BE2C (cell line): ENCODE measurements at regions not wholly inside any gene's neighbourhood (a gene's known extent, or its start where the extent isn't known, plus 50 kb on each side); places are given as distances from the start of the nearest gene placed in this dataset.

Experiments
- DNase-seq: peaks from one replicate; pipeline ENCODE4 v3.0.0-alpha.2; 2020
- H3K27me3 ChIP-seq: fragments of 250-450 bp; sonication (Bioruptor Pico); 2 replicates; pipeline ENCODE4 v1.5.1; 2020; ENCODE audit warnings: mild to moderate bottlenecking
- H3K36me3 ChIP-seq: fragments of 250-450 bp; sonication (Bioruptor Pico); 2 replicates; pipeline ENCODE4 v1.5.1; 2020; ENCODE audit warnings: mild to moderate bottlenecking
- H3K4me1 ChIP-seq: fragments of 250-450 bp; sonication (Bioruptor Pico); 2 replicates; pipeline ENCODE4 v1.5.1; 2020
- H3K4me3 ChIP-seq: 2 replicates; pipeline ENCODE4 v1.5.1; 2011; ENCODE audit warnings: low read depth, low read length
- H3K9me3 ChIP-seq: fragments of 250-450 bp; sonication (Bioruptor Pico); 2 replicates; pipeline ENCODE4 v1.5.1; 2020
- CTCF ChIP-seq: IDR thresholded peaks from 2 replicates; pipeline ENCODE4 v1.5.1; 2012; ENCODE audit warnings: mild to moderate bottlenecking, low read depth, low read length

- H3K4me3 ChIP-seq, result no peak overlapping the region
- DNase-seq, result no peak
- TF ChIP-seq CTCF, result no peak
- H3K27me3 ChIP-seq, result no peaks in the 10 kb centered on the region
- peaks cover 42% of the 10 kb centered on the region for H3K36me3 ChIP-seq
- no peaks in the 10 kb centered on the region for H3K4me1 ChIP-seq
- H3K9me3 ChIP-seq, result no peaks in the 10 kb centered on the region
Observed at GRCh38 chr17:63338272-63338671, 107.8 kb downstream of the CYB561 start.

GRCh38 chr17:63341276-63341675 is 104.8 kb downstream of the CYB561 start:
- no peak overlapping the region for H3K4me3 ChIP-seq
- H3K36me3 ChIP-seq, result peaks cover 59% of the 10 kb centered on the region
- DNase-seq, result no peak
- H3K27me3 ChIP-seq, result no peaks in the 10 kb centered on the region
- TF ChIP-seq CTCF, result no peak
- no peaks in the 10 kb centered on the region for H3K9me3 ChIP-seq
- no peaks in the 10 kb centered on the region for H3K4me1 ChIP-seq

GRCh38 chr17:63344383-63344782 is 101.7 kb downstream of the CYB561 start:
- Histone ChIP-seq H3K4me1 (no peaks in the 10 kb centered on the region), H3K27me3 (no peaks in the 10 kb centered on the region), H3K36me3 (peaks cover 67% of the 10 kb centered on the region), H3K4me3 (no peak overlapping the region), H3K9me3 (no peaks in the 10 kb centered on the region)
- no peak for TF ChIP-seq CTCF
- no peak for DNase-seq

- TF ChIP-seq CTCF, result no peak
- Histone ChIP-seq H3K9me3 (no peaks in the 10 kb centered on the region), H3K27me3 (no peaks in the 10 kb centered on the region), H3K4me1 (no peaks in the 10 kb centered on the region), H3K36me3 (peaks cover 64% of the 10 kb centered on the region), H3K4me3 (no peak overlapping the region)
- DNase-seq, result no peak
Observed at GRCh38 chr17:63345611-63346010, 100.5 kb downstream of the CYB561 start.

GRCh38 chr17:63347475-63347874 is 98.6 kb downstream of the CYB561 start:
- Histone ChIP-seq H3K4me1 (no peaks in the 10 kb centered on the region), H3K4me3 (no peak overlapping the region), H3K36me3 (peaks cover 63% of the 10 kb centered on the region), H3K9me3 (no peaks in the 10 kb centered on the region), H3K27me3 (no peaks in the 10 kb centered on the region)
- DNase-seq, result no peak
- TF ChIP-seq CTCF, result no peak

GRCh38 chr17:63349478-63350000 is 96.6 kb downstream of the CYB561 start:
- Histone ChIP-seq H3K4me1 (no peaks in the 10 kb centered on the region), H3K9me3 (no peaks in the 10 kb centered on the region), H3K27me3 (no peaks in the 10 kb centered on the region), H3K4me3 (no peak overlapping the region), H3K36me3 (peaks cover 43% of the 10 kb centered on the region)
- no peak for DNase-seq
- no peak for TF ChIP-seq CTCF
